A549 (cell line): ENCODE measurements at regions not wholly inside any gene's neighbourhood (a gene's known extent, or its start where the extent isn't known, plus 50 kb on each side); places are given as distances from the start of the nearest gene placed in this dataset.

Experiments used
- ATAC-seq, 2 experiments: fragments of 200-7000 bp in 1 of 2; fragments of >200 bp in 1 of 2; cut with Nextera tagmentation in 1 of 2; cut with Tn5 transposase in 1 of 2; 3 replicates each; pipeline versions ENCODE4 v1.8.0 to v1.9.1; 2018 to 2020; ENCODE audit warnings: mild to moderate bottlenecking in 1 of 2, moderate library complexity in 1 of 2
- CTCF ChIA-PET: fragments of 300-600 bp; sonication (Branson Sonifier 250); formaldehyde crosslinking; extraction: SDS; loops from one replicate; lab custom pipeline; 2021; ENCODE audit warnings: antibody characterized with exemption, inconsistent platforms; lab: Yijun Ruan, JAX
- POLR2A ChIA-PET: fragments of 350-600 bp; formaldehyde crosslinking; extraction: SDS; loops from one replicate; lab custom pipeline; 2021; ENCODE audit warnings: antibody characterized with exemption, inconsistent platforms; lab: Yijun Ruan, JAX
- DNase-seq, 2 experiments: peaks; one replicate each; pipeline versions ENCODE4 v3.0.0 to v3.0.0-alpha.2; 2011 to 2016; ENCODE audit warnings: low read depth in 1 of 2, low spot score in 1 of 2
- FAIRE-seq: peaks from 2 replicates; lab custom pipeline; 2011; peaks lifted over from hg19 to GRCh38; lab: Jason Lieb, UNC
- H3K27ac ChIP-seq, 2 experiments: fragments of >200 bp; sonication (Bioruptor Twin); formaldehyde crosslinking; 3 replicates each; pipeline ENCODE4 v1.5.1; 2016 to 2017
- H3K4me1 ChIP-seq: fragments of >200 bp; sonication (Bioruptor Twin); formaldehyde crosslinking; 3 replicates; pipeline ENCODE4 v1.6.1; 2016
- H3K4me2 ChIP-seq: fragments of >200 bp; sonication (Bioruptor Twin); formaldehyde crosslinking; 3 replicates; pipeline ENCODE4 v1.6.1; 2016
- H3K4me3 ChIP-seq: fragments of >200 bp; sonication (Bioruptor Twin); formaldehyde crosslinking; 3 replicates; pipeline ENCODE4 v1.5.1; 2016
- H3K9me3 ChIP-seq: fragments of >200 bp; sonication (Bioruptor Twin); formaldehyde crosslinking; 3 replicates; pipeline ENCODE4 v1.6.1; 2016
- ATOH8 ChIP-seq: fragments of 250-450 bp; sonication (Bioruptor Pico); IDR thresholded peaks from 2 replicates; pipeline ENCODE4 v1.5.0; 2020; ENCODE audit warnings: low read depth, mild to moderate bottlenecking, moderate library complexity
- BCL3 ChIP-seq: fragments of >200 bp; sonication (Bioruptor Twin); formaldehyde crosslinking; IDR thresholded peaks from 3 replicates; pipeline ENCODE4 v1.6.1; 2016
- BHLHE40 ChIP-seq: IDR thresholded peaks from 2 replicates; pipeline ENCODE4 v1.6.1; 2012; ENCODE audit warnings: low read depth, low read length, inconsistent platforms
- CEBPB ChIP-seq, 2 experiments: fragments of >200 bp in 1 of 2; sonication (Bioruptor Twin) in 1 of 2; formaldehyde crosslinking in 1 of 2; IDR thresholded peaks; 2 replicates each; pipeline ENCODE4 v1.6.1; 2012 to 2016
- CHD4 ChIP-seq: fragments of 200-600 bp; sonication (generic); IDR thresholded peaks from 2 replicates; pipeline ENCODE4 v1.6.1; 2016; ENCODE audit warnings: antibody characterized with exemption, mild to moderate bottlenecking, borderline replicate concordance
- CTCF ChIP-seq: fragments of >200 bp; sonication (Bioruptor Twin); formaldehyde crosslinking; IDR thresholded peaks from 3 replicates; pipeline ENCODE4 v1.5.1; 2016
- EP300 ChIP-seq, 2 experiments: fragments of >200 bp; sonication (Bioruptor Twin); formaldehyde crosslinking; IDR thresholded peaks; 2 replicates in 1 of 2; 3 replicates in 1 of 2; pipeline ENCODE4 v1.6.1; 2016 to 2017
- HDAC2 ChIP-seq: fragments of 200-600 bp; sonication (generic); IDR thresholded peaks from 2 replicates; pipeline ENCODE4 v1.6.1; 2016
- HOXA7 ChIP-seq: fragments of 250-450 bp; sonication (Bioruptor Pico); IDR thresholded peaks from 2 replicates; pipeline ENCODE4 v1.5.0; 2020; ENCODE audit warnings: mild to moderate bottlenecking, moderate library complexity
- HOXB5 ChIP-seq: fragments of 250-450 bp; sonication (Bioruptor Pico); IDR thresholded peaks from 2 replicates; pipeline ENCODE4 v1.5.0; 2020; ENCODE audit warnings: mild to moderate bottlenecking, moderate library complexity
- JUNB ChIP-seq: fragments of >200 bp; sonication (Bioruptor Twin); formaldehyde crosslinking; IDR thresholded peaks from 2 replicates; pipeline ENCODE4 v1.6.1; 2016
- KDM1A ChIP-seq: fragments of 200-600 bp; sonication (generic); IDR thresholded peaks from 2 replicates; pipeline ENCODE4 v1.6.1; 2016; ENCODE audit warnings: low read depth, mild to moderate bottlenecking
- NR3C1 ChIP-seq: fragments of >200 bp; sonication (Bioruptor Twin); formaldehyde crosslinking; IDR thresholded peaks from 3 replicates; pipeline ENCODE4 v1.6.1; 2017
- POLR2AphosphoS2 ChIP-seq: conservative IDR thresholded peaks from 2 replicates; pipeline ENCODE4 v1.6.1; 2012; ENCODE audit warnings: low read length, improper control_type of control experiment, inconsistent platforms
- RAD21 ChIP-seq, 2 experiments: fragments of >200 bp in 1 of 2; sonication (Bioruptor Twin) in 1 of 2; formaldehyde crosslinking in 1 of 2; IDR thresholded peaks in 1 of 2; conservative IDR thresholded peaks in 1 of 2; 2 replicates in 1 of 2; 3 replicates in 1 of 2; pipeline ENCODE4 v1.6.1; 2012 to 2018; ENCODE audit warnings: inconsistent platforms in 1 of 2
- REST ChIP-seq: fragments of 200-600 bp; sonication (generic); IDR thresholded peaks from 2 replicates; pipeline ENCODE4 v1.6.1; 2016; ENCODE audit warnings: antibody characterized with exemption, mild to moderate bottlenecking, moderate library complexity
- RFX5 ChIP-seq: fragments of 450-650 bp; IDR thresholded peaks from 2 replicates; pipeline ENCODE4 v1.7.1; 2014; ENCODE audit warnings: antibody characterized with exemption, mild to moderate bottlenecking, moderate library complexity
- SMC3 ChIP-seq: fragments of >200 bp; sonication (Bioruptor Twin); formaldehyde crosslinking; IDR thresholded peaks from 3 replicates; pipeline ENCODE4 v1.6.1; 2018; ENCODE audit warnings: inconsistent platforms
- SREBF2 ChIP-seq: fragments of 450-650 bp; IDR thresholded peaks from 2 replicates; pipeline ENCODE4 v1.6.1; 2014; ENCODE audit warnings: mild to moderate bottlenecking, moderate library complexity
- TFCP2L1 ChIP-seq: fragments of 250-450 bp; sonication (Bioruptor Pico); IDR thresholded peaks from 2 replicates; pipeline ENCODE4 v1.5.0; 2021; ENCODE audit warnings: mild to moderate bottlenecking
- USF2 ChIP-seq: fragments of 450-650 bp; IDR thresholded peaks from 2 replicates; pipeline ENCODE4 v1.6.1; 2014; ENCODE audit warnings: antibody characterized with exemption
- ZFP36 ChIP-seq: fragments of 450-650 bp; IDR thresholded peaks from 2 replicates; pipeline ENCODE4 v1.6.1; 2014; ENCODE audit warnings: borderline replicate concordance; ENCODE audit not compliant: partially characterized antibody
- ZNF302 ChIP-seq: fragments of 250-450 bp; sonication (Bioruptor Pico); IDR thresholded peaks from 2 replicates; pipeline ENCODE4 v1.9.0; 2021; ENCODE audit warnings: inconsistent platforms, mild to moderate bottlenecking, moderate library complexity
- ZSCAN20 ChIP-seq: fragments of 250-450 bp; sonication (Bioruptor Pico); IDR thresholded peaks from 2 replicates; pipeline ENCODE4 v1.8.0; 2022; ENCODE audit warnings: mild to moderate bottlenecking, moderate library complexity
- WGBS: methylation state at CpG from one replicate; pipeline ENCODE4 v1.1.6; 2017; ENCODE audit errors: missing lambda C conversion rate; 5-methylcytosine and 5-hydroxymethylcytosine counted together

- no peak for TF ChIP-seq BHLHE40
Measured at GRCh38 chr7:42685911-42686310, 226.0 kb downstream of the C7orf25 start.

GRCh38 chr7:42677751-42678699 lies 233.8 kb downstream of the C7orf25 start:
- CTCF ChIA-PET, result no interaction called here
- POLR2A ChIA-PET, result no interaction called here
- Histone ChIP-seq H3K9me3 (no peaks in the 10 kb centered on the region), H3K27ac (no peak overlapping the region), H3K4me1 (no peaks in the 10 kb centered on the region), H3K4me3 (no peak overlapping the region), H3K4me2 (no peak overlapping the region)
- no peak for TF ChIP-seq CEBPB (IDR thresholded peaks at IDR 0.05)
- no peak for TF ChIP-seq HDAC2
- no peak for TF ChIP-seq ZNF302 (CRISPR knock-in tag)
- TF ChIP-seq SMC3, result no peak
- no peak for TF ChIP-seq HOXA7 (CRISPR knock-in tag)
- no peak for TF ChIP-seq ZSCAN20 (CRISPR knock-in tag)
- TF ChIP-seq ATOH8 (CRISPR knock-in tag), result no peak
- TF ChIP-seq USF2, result no peak
- no peak for TF ChIP-seq POLR2AphosphoS2
- TF ChIP-seq BCL3, result no peak
- TF ChIP-seq ZFP36, result no peak
- TF ChIP-seq NR3C1, result no peak
- TF ChIP-seq BHLHE40, result no peak
- TF ChIP-seq RAD21 (conservative IDR thresholded peaks at IDR 0.05 in 1 of 2, IDR thresholded peaks at IDR 0.05 in 1 of 2), result no peak
- no peak for TF ChIP-seq REST
- TF ChIP-seq JUNB, result no peak
- FAIRE-seq (no peak), ATAC-seq (no peak), DNase-seq (no peak)
- 2% methylated on average over 3 of the region's 3 CpGs for WGBS

More at GRCh38 chr7:42685911-42686310, 226.0 kb downstream of the C7orf25 start:
- CTCF ChIA-PET, result no interaction called here
- POLR2A ChIA-PET, result no interaction called here
- no peaks in the 10 kb centered on the region for H3K9me3 ChIP-seq
- H3K4me2 ChIP-seq, result no peak overlapping the region
- WGBS, result 10% methylated on average over 9 of the region's 9 CpGs
- no peak for FAIRE-seq
- no peak for DNase-seq
- no peaks in the 10 kb centered on the region for H3K4me1 ChIP-seq
- no peak overlapping the region for H3K4me3 ChIP-seq
- no peak for ATAC-seq
- H3K27ac ChIP-seq, result no peak overlapping the region

GRCh38 chr7:42674541-42674940 lies 237.3 kb downstream of the C7orf25 start:
- no peak for ATAC-seq
- Histone ChIP-seq H3K4me3 (no peak overlapping the region), H3K4me2 (no peak overlapping the region), H3K4me1 (no peaks in the 10 kb centered on the region), H3K9me3 (no peaks in the 10 kb centered on the region), H3K27ac (no peak overlapping the region)
- CTCF ChIA-PET, result no interaction called here
- POLR2A ChIA-PET, result no interaction called here
- DNase-seq, result no peak
- FAIRE-seq, result no peak
- TF ChIP-seq JUNB (no peak), EP300 (IDR thresholded peaks at IDR 0.05) (no peak), TFCP2L1 (CRISPR knock-in tag) (no peak), KDM1A (no peak), HOXB5 (CRISPR knock-in tag) (no peak), CTCF (no peak), CHD4 (no peak), SREBF2 (no peak), BCL3 (no peak), RFX5 (no peak)
